NT2/D1 (cell line): ENCODE measurements at regions not wholly inside any gene's neighbourhood (a gene's known extent, or its start where the extent isn't known, plus 50 kb on each side); places are given as distances from the start of the nearest gene placed in this dataset.

ENCODE experiments used
- YY1 ChIP-seq: IDR thresholded peaks from 2 replicates; pipeline ENCODE4 v1.6.1; 2011; ENCODE audit not compliant: insufficient read length, insufficient read depth
- ZNF274 ChIP-seq: IDR thresholded peaks from 2 replicates; pipeline ENCODE4 v1.6.1; 2011; ENCODE audit warnings: mild to moderate bottlenecking, low read depth, low read length

DNA sequence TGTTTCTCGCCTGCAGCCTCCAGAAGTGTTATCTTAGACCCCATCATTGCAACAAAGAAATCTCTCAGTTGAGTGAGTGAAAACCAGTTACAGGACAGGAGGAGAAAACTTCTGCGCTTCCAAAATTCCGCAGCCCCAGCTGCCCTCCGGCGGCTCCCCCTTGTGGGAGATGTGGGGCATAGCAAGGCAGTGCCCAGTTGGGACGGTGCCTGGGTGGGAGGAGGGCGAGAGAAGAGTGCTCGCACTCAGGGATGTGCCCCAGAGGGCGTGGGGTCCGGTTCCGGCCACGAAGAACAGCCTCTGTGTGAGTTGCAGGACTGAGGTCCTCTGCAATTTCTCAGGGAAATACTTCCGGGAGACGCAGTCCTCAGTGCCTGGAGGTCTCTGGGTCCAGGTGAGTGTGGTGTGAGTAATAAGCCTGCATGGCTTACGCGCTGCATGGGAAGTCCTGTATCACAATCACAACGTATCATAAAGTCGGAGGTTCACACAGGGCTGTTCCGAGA is 87.0 kb upstream of the BLID start:
- TF ChIP-seq YY1 (no peak), ZNF274 (no peak)
